ENCODE measurements at regions not wholly inside any gene's neighbourhood (a gene's known extent, or its start where the extent isn't known, plus 50 kb on each side); places are given as distances from the start of the nearest gene placed in this dataset.

DNA sequence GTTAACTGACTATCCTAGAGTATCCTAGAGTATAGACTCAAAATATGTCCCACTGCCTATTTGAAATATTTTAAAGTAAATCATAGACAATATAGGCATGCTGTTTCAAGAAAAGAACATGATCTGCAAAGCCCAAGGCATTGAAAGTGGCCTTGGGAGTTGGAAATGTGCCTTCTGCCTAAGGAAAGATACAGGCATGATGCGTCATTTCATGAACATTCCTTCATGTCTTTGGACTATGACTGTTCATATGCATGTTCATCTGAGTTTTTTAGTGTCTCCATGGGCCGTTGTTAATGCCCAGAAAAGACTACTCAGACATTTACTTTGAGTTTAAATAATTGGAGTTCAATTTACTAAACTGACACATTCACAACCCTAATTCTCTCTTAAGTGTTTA is 69.7 kb upstream of the PRDM11 start:
- TF ChIP-seq YY1 (IDR thresholded peaks at IDR 0.05; ENCODE audit: low read depth) (no peak), CTCF (IDR thresholded peaks at IDR 0.05) (no peak), JUND (IDR thresholded peaks at IDR 0.05) (no peak), MAX (IDR thresholded peaks at IDR 0.05; ENCODE audit: low read depth) (no peak), FOXM1 (IDR thresholded peaks at IDR 0.05; ENCODE audit: low read depth) (no peak), ZBTB33 (IDR thresholded peaks at IDR 0.05; ENCODE audit: borderline replicate concordance, low read depth) (no peak)
- TF ChIP-seq, protein P1, sequence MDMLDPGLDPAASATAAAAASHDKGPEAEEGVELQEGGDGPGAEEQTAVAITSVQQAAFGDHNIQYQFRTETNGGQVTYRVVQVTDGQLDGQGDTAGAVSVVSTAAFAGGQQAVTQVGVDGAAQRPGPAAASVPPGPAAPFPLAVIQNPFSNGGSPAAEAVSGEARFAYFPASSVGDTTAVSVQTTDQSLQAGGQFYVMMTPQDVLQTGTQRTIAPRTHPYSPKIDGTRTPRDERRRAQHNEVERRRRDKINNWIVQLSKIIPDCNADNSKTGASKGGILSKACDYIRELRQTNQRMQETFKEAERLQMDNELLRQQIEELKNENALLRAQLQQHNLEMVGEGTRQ (IDR thresholded peaks at IDR 0.05; ENCODE audit: borderline replicate concordance, low read depth, low read length) = no peak

Measured in SK-N-SH (cell line).